ENCODE measurements at regions not wholly inside any gene's neighbourhood (a gene's known extent, or its start where the extent isn't known, plus 50 kb on each side); places are given as distances from the start of the nearest gene placed in this dataset.

- Histone ChIP-seq H3K36me3 (ENCODE audit: control insufficient read depth in 4 of 4, insufficient read depth in 4 of 4, low read length in 3 of 4) (no peaks in the 10 kb centered on the region), H3K9me3 (ENCODE audit: control extremely low read depth in 1 of 5, control insufficient read depth in 4 of 5, insufficient read depth in 2 of 5, low read depth in 1 of 5, low read length in 4 of 5) (no peaks in the 10 kb centered on the region), H3K4me1 (ENCODE audit: control extremely low read depth in 1 of 4, control insufficient read depth in 4 of 4, insufficient read depth in 4 of 4, low read length in 3 of 4) (no peaks in the 10 kb centered on the region), H3K27ac (ENCODE audit: insufficient read depth in 1 of 2, low read depth in 1 of 2, low read length in 2 of 2, poor library complexity in 1 of 2, severe bottlenecking in 2 of 2) (no peak overlapping the region), H3K4me3 (ENCODE audit: control insufficient read depth in 1 of 7, extremely low read depth in 1 of 7, insufficient read depth in 4 of 7, low read depth in 2 of 7, low read length in 6 of 7) (no peak overlapping the region), H3K27me3 (replicated peaks in 2 of 5; ENCODE audit: control insufficient read depth in 4 of 5, insufficient read depth in 5 of 5, low read length in 4 of 5) (no peaks in the 10 kb centered on the region)
- ChIA-PET POLR2A (no interaction called here), CTCF (no interaction called here)
- no peak for DNase-seq
- WGBS (ENCODE audit: insufficient coverage) = 85% methylated on average over 2 of the region's 3 CpGs
These were observed 60.5 kb upstream of the C1GALT1C1 start for GRCh38 chrX:120690344-120690743.

- 89% methylated on average over 4 of the region's 5 CpGs for WGBS (ENCODE audit: insufficient coverage)
- ChIA-PET CTCF (no interaction called here), POLR2A (no interaction called here)
- Histone ChIP-seq H3K4me3 (ENCODE audit: control insufficient read depth in 1 of 7, extremely low read depth in 1 of 7, insufficient read depth in 4 of 7, low read depth in 2 of 7, low read length in 6 of 7) (no peak overlapping the region), H3K4me1 (ENCODE audit: control extremely low read depth in 1 of 4, control insufficient read depth in 4 of 4, insufficient read depth in 4 of 4, low read length in 3 of 4) (peaks cover 0 to 2% (median 1%) of the 10 kb centered on the region in 4 experiments), H3K27ac (ENCODE audit: insufficient read depth in 1 of 2, low read depth in 1 of 2, low read length in 2 of 2, poor library complexity in 1 of 2, severe bottlenecking in 2 of 2) (no peak overlapping the region), H3K27me3 (replicated peaks in 2 of 5; ENCODE audit: control insufficient read depth in 4 of 5, insufficient read depth in 5 of 5, low read length in 4 of 5) (no peaks in the 10 kb centered on the region), H3K9me3 (ENCODE audit: control extremely low read depth in 1 of 5, control insufficient read depth in 4 of 5, insufficient read depth in 2 of 5, low read depth in 1 of 5, low read length in 4 of 5) (peaks cover 0 to 4% (median 0%) of the 10 kb centered on the region in 5 experiments), H3K36me3 (ENCODE audit: control insufficient read depth in 4 of 4, insufficient read depth in 4 of 4, low read length in 3 of 4) (no peaks in the 10 kb centered on the region)
- DNase-seq = peak in 1 of 3 donors; percentile 13
These were observed 50.2 kb upstream of the C1GALT1C1 start for GRCh38 chrX:120680090-120680489.
